Fibroblast of lung (primary cell): ENCODE measurements at regions not wholly inside any gene's neighbourhood (a gene's known extent, or its start where the extent isn't known, plus 50 kb on each side); places are given as distances from the start of the nearest gene placed in this dataset.

Experiments
- EZH2 ChIP-seq: IDR thresholded peaks from 2 replicates; pipeline ENCODE4 v1.5.1; 2012; ENCODE audit warnings: low read length, control low read depth, mild to moderate bottlenecking; ENCODE audit errors: missing control alignments
- TF ChIP-seq, protein P1 (sequence below), 2 donors: IDR thresholded peaks in 1 of 2; conservative IDR thresholded peaks in 1 of 2; 1 replicate in 1 of 2; 2 replicates in 1 of 2; pipeline ENCODE4 v1.5.1; 2011 to 2012; ENCODE audit warnings: low read length in 2 of 2, control low read depth in 1 of 2, inconsistent platforms in 1 of 2, low read depth in 1 of 2, mild to moderate bottlenecking in 1 of 2

DNA sequence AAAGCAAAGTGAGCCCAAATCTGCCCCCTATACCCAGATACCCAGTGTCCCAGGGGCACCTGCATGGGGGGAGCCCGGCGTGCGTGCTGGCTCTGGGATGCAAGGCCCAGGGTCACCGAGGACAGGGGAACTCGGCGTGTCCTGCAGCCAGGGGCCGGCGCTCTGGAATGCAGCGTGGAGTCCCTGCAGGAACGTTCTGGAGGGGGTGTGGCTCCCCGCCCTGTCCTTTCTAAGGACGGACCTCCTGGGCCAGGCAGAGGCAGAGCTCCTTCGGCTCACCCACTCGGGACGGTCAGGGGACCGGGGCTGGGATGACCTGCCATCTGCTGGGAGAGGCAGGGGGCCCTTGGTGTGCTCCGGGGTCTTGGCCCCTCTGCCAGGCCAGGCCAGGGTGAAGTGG lies 1196.8 kb downstream of the BRD1 start:
- TF ChIP-seq, protein P1, sequence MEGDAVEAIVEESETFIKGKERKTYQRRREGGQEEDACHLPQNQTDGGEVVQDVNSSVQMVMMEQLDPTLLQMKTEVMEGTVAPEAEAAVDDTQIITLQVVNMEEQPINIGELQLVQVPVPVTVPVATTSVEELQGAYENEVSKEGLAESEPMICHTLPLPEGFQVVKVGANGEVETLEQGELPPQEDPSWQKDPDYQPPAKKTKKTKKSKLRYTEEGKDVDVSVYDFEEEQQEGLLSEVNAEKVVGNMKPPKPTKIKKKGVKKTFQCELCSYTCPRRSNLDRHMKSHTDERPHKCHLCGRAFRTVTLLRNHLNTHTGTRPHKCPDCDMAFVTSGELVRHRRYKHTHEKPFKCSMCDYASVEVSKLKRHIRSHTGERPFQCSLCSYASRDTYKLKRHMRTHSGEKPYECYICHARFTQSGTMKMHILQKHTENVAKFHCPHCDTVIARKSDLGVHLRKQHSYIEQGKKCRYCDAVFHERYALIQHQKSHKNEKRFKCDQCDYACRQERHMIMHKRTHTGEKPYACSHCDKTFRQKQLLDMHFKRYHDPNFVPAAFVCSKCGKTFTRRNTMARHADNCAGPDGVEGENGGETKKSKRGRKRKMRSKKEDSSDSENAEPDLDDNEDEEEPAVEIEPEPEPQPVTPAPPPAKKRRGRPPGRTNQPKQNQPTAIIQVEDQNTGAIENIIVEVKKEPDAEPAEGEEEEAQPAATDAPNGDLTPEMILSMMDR (conservative IDR thresholded peaks at IDR 0.05 in 1 of 2, IDR thresholded peaks at IDR 0.05 in 1 of 2; ENCODE audit: low read depth in 1 of 2, low read length in 2 of 2) = no peak
- no peak for TF ChIP-seq EZH2
